ENCODE measurements at regions not wholly inside any gene's neighbourhood (a gene's known extent, or its start where the extent isn't known, plus 50 kb on each side); places are given as distances from the start of the nearest gene placed in this dataset.

- no peak for DNase-seq (ENCODE audit: low read depth)
These were observed 197.2 kb downstream of the RAP2A start for GRCh38 chr13:97631158-97631557.

- no peak for DNase-seq (ENCODE audit: low read depth)
These were observed 205.3 kb downstream of the RAP2A start for GRCh38 chr13:97639236-97639635.

- no peak for DNase-seq (ENCODE audit: low read depth)
These were observed 206.3 kb downstream of the RAP2A start for GRCh38 chr13:97640268-97640667.

GRCh38 chr13:97648171-97648880 lies 214.4 kb downstream of the RAP2A start:
- DNase-seq (ENCODE audit: low read depth), result peak; percentile 40

GRCh38 chr13:97648881-97649224 lies 214.9 kb downstream of the RAP2A start:
- no peak for DNase-seq (ENCODE audit: low read depth)

- DNase-seq (ENCODE audit: low read depth), result peak; percentile 3
These were observed 219.6 kb downstream of the RAP2A start for GRCh38 chr13:97653443-97654140.

- DNase-seq (ENCODE audit: low read depth), result no peak
These were observed 220.3 kb downstream of the RAP2A start for GRCh38 chr13:97654236-97654635.

GRCh38 chr13:97658556-97658955 lies 224.6 kb downstream of the RAP2A start:
- DNase-seq (ENCODE audit: low read depth), result no peak

- peak; percentile 4 for DNase-seq (ENCODE audit: low read depth)
These were observed 225.6 kb downstream of the RAP2A start for GRCh38 chr13:97659602-97660001.

GRCh38 chr13:97660594-97661260 lies 226.8 kb downstream of the RAP2A start:
- DNase-seq (ENCODE audit: low read depth), result no peak

GRCh38 chr13:97686594-97686993 lies 252.6 kb downstream of the RAP2A start:
- DNase-seq (ENCODE audit: low read depth), result no peak

- no peak for DNase-seq (ENCODE audit: low read depth)
These were observed 258.7 kb downstream of the RAP2A start for GRCh38 chr13:97692628-97693027.

- DNase-seq (ENCODE audit: low read depth), result no peak
These were observed 257.8 kb upstream of the IPO5 start for GRCh38 chr13:97695684-97696083.

- no peak for DNase-seq (ENCODE audit: low read depth)
These were observed 256.6 kb upstream of the IPO5 start for GRCh38 chr13:97696921-97697320.

GRCh38 chr13:97700306-97700848 lies 253.1 kb upstream of the IPO5 start:
- no peak for DNase-seq (ENCODE audit: low read depth)

- no peak for DNase-seq (ENCODE audit: low read depth)
These were observed 250.9 kb upstream of the IPO5 start for GRCh38 chr13:97702614-97703013.

- no peak for DNase-seq (ENCODE audit: low read depth)
These were observed 242.7 kb upstream of the IPO5 start for GRCh38 chr13:97710797-97711196.

- no peak for DNase-seq (ENCODE audit: low read depth)
These were observed 240.7 kb upstream of the IPO5 start for GRCh38 chr13:97712770-97713169.

GRCh38 chr13:97715763-97716162 lies 237.7 kb upstream of the IPO5 start:
- DNase-seq (ENCODE audit: low read depth), result no peak

- no peak for DNase-seq (ENCODE audit: low read depth)
These were observed 236.7 kb upstream of the IPO5 start for GRCh38 chr13:97716746-97717145.

GRCh38 chr13:97719736-97720135 lies 233.7 kb upstream of the IPO5 start:
- no peak for DNase-seq (ENCODE audit: low read depth)

- no peak for DNase-seq (ENCODE audit: low read depth)
These were observed 232.6 kb upstream of the IPO5 start for GRCh38 chr13:97720896-97721295.

GRCh38 chr13:97723655-97724054 lies 229.8 kb upstream of the IPO5 start:
- DNase-seq (ENCODE audit: low read depth), result no peak
